ENCODE measurements at regions not wholly inside any gene's neighbourhood (a gene's known extent, or its start where the extent isn't known, plus 50 kb on each side); places are given as distances from the start of the nearest gene placed in this dataset.

DNA sequence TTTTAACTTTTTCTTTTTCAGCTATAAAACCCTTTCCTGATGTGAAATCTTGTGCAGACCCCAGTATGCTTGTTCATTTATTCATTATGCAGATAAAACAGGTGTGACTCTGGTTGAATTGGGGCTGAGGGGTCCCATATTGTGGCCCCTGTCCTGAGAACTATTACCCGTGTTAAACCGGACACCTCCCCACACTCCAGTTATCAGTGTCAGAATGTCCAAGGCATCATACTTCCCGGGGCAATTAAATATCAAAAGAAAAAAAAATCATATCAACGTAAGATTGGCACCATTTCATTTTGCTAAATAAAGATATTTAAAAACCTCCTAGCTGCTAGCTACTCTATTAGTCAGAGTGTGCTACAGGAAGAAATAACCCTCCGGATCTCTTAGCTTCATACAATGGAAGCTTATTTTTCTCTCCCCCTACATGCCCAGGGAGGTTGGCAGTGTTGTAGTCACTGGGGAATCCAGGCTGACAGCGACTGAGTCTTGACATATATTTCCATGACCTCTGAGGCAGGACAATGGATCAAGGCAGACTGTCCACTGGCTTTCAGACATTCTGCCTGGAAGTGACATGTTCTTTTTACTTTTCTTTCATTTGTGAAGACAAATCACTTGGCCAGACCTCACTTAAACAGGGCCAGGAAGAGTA is 170.0 kb downstream of the SEC61B start:
- H3K36me3 ChIP-seq (ENCODE audit: control insufficient read depth, insufficient read depth, low read length): no peaks in the 10 kb centered on the region
- no peaks in the 10 kb centered on the region for H3K9me3 ChIP-seq (ENCODE audit: control insufficient read depth, low read length)
- no peak overlapping the region for H3K27ac ChIP-seq (ENCODE audit: insufficient read depth, low read depth, low read length, poor library complexity, severe bottlenecking)
- H3K4me3 ChIP-seq (ENCODE audit: insufficient read depth, low read depth, low read length): no peak overlapping the region
- H3K27me3 ChIP-seq (ENCODE audit: control insufficient read depth, insufficient read depth, low read length, poor library complexity, severe bottlenecking): no peaks in the 10 kb centered on the region
- no peaks in the 10 kb centered on the region for H3K4me1 ChIP-seq (ENCODE audit: control insufficient read depth, insufficient read depth, low read length)
- WGBS, 2 experiments: 86 to 92% methylated on average over 5 to 6 of the region's 6 CpGs

DNA sequence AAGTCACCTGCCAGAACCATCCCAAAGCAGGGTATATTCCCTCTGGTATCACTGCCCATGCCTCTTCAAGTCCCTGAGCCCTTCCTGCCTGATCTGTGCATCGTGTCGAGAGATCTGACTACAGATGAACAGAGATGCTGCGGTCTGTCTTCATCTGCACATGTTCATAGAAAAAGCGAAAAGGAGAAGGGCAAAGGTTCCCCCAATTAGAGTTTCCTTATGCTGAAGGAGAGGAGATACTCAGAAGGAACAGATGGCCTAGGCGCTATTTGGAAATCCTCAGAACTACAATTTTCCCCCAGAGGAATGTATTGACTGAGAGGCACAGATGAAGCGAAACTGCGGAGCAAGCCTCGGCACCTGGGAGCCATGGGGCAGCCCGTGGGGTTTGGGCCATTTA is 170.9 kb downstream of the SEC61B start:
- 92 to 94% methylated on average over 9 of the region's 9 CpGs for WGBS, 2 experiments
- Histone ChIP-seq H3K36me3 (ENCODE audit: control insufficient read depth, insufficient read depth, low read length) (no peaks in the 10 kb centered on the region), H3K9me3 (ENCODE audit: control insufficient read depth, low read length) (no peaks in the 10 kb centered on the region), H3K27me3 (ENCODE audit: control insufficient read depth, insufficient read depth, low read length, poor library complexity, severe bottlenecking) (no peaks in the 10 kb centered on the region), H3K27ac (ENCODE audit: insufficient read depth, low read depth, low read length, poor library complexity, severe bottlenecking) (no peak overlapping the region), H3K4me3 (ENCODE audit: insufficient read depth, low read depth, low read length) (no peak overlapping the region), H3K4me1 (ENCODE audit: control insufficient read depth, insufficient read depth, low read length) (no peaks in the 10 kb centered on the region)

- Histone ChIP-seq H3K9me3 (ENCODE audit: control insufficient read depth, low read length) (no peaks in the 10 kb centered on the region), H3K36me3 (ENCODE audit: control insufficient read depth, insufficient read depth, low read length) (no peaks in the 10 kb centered on the region), H3K4me1 (ENCODE audit: control insufficient read depth, insufficient read depth, low read length) (no peaks in the 10 kb centered on the region), H3K27me3 (ENCODE audit: control insufficient read depth, insufficient read depth, low read length, poor library complexity, severe bottlenecking) (no peaks in the 10 kb centered on the region), H3K4me3 (ENCODE audit: insufficient read depth, low read depth, low read length) (no peak overlapping the region), H3K27ac (ENCODE audit: insufficient read depth, low read depth, low read length, poor library complexity, severe bottlenecking) (no peak overlapping the region)
- 50 to 51% methylated on average over 2 of the region's 3 CpGs for WGBS, 2 experiments
Observed at GRCh38 chr9:99393993-99394392, 171.9 kb downstream of the SEC61B start.

GRCh38 chr9:99398241-99398640 is 176.2 kb downstream of the SEC61B start:
- Histone ChIP-seq H3K27me3 (ENCODE audit: control insufficient read depth, insufficient read depth, low read length, poor library complexity, severe bottlenecking) (no peaks in the 10 kb centered on the region), H3K4me1 (ENCODE audit: control insufficient read depth, insufficient read depth, low read length) (no peaks in the 10 kb centered on the region), H3K27ac (ENCODE audit: insufficient read depth, low read depth, low read length, poor library complexity, severe bottlenecking) (no peak overlapping the region), H3K4me3 (ENCODE audit: insufficient read depth, low read depth, low read length) (no peak overlapping the region), H3K9me3 (ENCODE audit: control insufficient read depth, low read length) (no peaks in the 10 kb centered on the region), H3K36me3 (ENCODE audit: control insufficient read depth, insufficient read depth, low read length) (no peaks in the 10 kb centered on the region)
- WGBS, 2 experiments: 94 to 97% methylated on average over 2 of the region's 2 CpGs

DNA sequence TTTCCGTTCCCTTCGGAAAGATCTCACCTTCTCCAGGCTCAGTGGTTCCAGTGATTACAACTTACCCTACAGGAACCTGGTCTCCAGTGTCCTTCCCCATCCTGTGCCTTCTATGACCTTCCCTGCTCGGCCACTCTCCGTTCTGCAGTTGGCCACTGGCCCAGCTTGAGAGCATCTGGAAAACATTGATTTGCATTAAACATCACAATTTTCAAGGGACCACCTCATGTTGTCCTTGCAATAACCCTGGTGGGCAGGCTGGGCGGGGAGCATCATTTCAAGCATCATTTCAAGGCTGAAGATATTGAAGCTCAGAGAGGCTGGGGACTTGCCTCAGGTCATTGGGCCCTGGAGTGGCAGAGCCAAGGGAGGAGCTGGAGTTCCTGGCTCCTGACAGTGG is 177.4 kb downstream of the SEC61B start:
- Histone ChIP-seq H3K4me3 (ENCODE audit: insufficient read depth, low read depth, low read length) (no peak overlapping the region), H3K4me1 (ENCODE audit: control insufficient read depth, insufficient read depth, low read length) (no peaks in the 10 kb centered on the region), H3K9me3 (ENCODE audit: control insufficient read depth, low read length) (no peaks in the 10 kb centered on the region), H3K36me3 (ENCODE audit: control insufficient read depth, insufficient read depth, low read length) (no peaks in the 10 kb centered on the region), H3K27ac (ENCODE audit: insufficient read depth, low read depth, low read length, poor library complexity, severe bottlenecking) (no peak overlapping the region), H3K27me3 (ENCODE audit: control insufficient read depth, insufficient read depth, low read length, poor library complexity, severe bottlenecking) (no peaks in the 10 kb centered on the region)
- WGBS, 2 experiments: 91 to 93% methylated on average over 5 of the region's 5 CpGs

DNA sequence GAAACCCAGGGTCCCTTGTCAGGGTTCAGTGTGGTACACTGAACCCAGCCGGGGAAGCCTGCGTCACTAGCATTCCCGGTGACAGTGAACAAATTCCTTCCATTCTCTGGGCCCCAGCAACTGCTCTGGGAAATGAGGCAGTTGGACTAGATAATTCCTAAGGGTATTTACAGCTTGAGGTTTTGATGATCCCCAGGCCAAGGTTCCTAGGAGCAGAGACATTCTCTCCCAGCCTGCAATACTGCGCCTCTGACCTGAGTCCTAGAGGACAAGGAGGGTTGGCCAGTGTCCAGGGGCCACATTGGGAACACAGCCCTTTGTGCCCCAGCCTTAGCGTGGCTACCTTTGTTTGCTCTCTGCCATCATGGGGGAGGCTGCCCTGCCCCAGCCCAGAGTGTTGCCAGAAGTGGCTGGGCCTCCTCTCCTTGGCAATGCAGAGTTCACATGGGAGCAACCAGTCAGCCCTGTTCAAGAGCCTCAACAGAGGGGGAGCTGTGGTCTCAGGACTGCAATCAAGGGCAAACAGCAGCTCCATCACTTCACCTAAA is 178.2 kb downstream of the SEC61B start:
- no peaks in the 10 kb centered on the region for H3K9me3 ChIP-seq (ENCODE audit: control insufficient read depth, low read length)
- no peak overlapping the region for H3K27ac ChIP-seq (ENCODE audit: insufficient read depth, low read depth, low read length, poor library complexity, severe bottlenecking)
- no peaks in the 10 kb centered on the region for H3K27me3 ChIP-seq (ENCODE audit: control insufficient read depth, insufficient read depth, low read length, poor library complexity, severe bottlenecking)
- no peaks in the 10 kb centered on the region for H3K4me1 ChIP-seq (ENCODE audit: control insufficient read depth, insufficient read depth, low read length)
- WGBS, 2 experiments: 87 to 89% methylated on average over 5 of the region's 5 CpGs
- H3K4me3 ChIP-seq (ENCODE audit: insufficient read depth, low read depth, low read length): no peak overlapping the region
- H3K36me3 ChIP-seq (ENCODE audit: control insufficient read depth, insufficient read depth, low read length): no peaks in the 10 kb centered on the region

DNA sequence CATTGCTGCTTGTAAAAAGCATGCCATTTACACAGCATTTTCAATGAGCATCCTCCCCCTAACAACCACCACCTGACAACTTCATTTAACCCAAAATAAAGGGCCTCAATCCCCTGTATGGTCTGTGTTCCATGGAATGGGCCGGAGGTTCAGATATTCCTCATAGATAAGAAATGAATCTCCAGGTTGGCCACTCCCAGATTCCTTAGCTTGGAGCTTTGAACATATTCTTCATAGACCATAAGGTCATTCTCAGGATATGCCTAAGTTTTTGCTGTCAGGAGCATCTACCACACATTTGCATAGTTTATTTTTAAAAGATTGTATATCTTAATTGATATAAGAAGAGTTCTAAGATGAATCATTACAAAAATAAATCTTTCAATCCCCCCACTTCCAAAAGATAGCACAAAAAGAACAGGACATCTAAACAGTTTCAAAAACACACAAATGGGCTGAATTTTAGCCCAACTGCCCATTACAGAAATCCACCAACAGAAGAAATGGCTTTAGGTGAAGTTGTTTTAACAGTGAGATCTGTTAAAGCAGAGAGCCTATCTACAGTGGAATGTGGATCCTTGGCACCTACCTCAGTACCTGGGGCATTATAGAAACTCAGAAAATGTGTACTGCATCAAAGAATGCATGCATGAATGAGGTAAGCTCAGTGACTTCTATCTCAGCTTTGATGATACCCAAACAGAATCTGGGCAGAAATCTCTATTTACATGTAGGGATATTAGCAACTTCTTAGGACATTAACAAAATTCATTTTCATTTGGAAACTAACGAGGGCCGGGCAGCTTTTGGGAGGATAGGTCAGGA is 179.8 kb downstream of the SEC61B start:
- H3K27ac ChIP-seq (ENCODE audit: insufficient read depth, low read depth, low read length, poor library complexity, severe bottlenecking): no peak overlapping the region
- no peak overlapping the region for H3K4me3 ChIP-seq (ENCODE audit: insufficient read depth, low read depth, low read length)
- 95 to 98% methylated on average over 3 of the region's 3 CpGs for WGBS, 2 experiments
- H3K4me1 ChIP-seq (ENCODE audit: control insufficient read depth, insufficient read depth, low read length): no peaks in the 10 kb centered on the region
- no peaks in the 10 kb centered on the region for H3K36me3 ChIP-seq (ENCODE audit: control insufficient read depth, insufficient read depth, low read length)
- no peaks in the 10 kb centered on the region for H3K9me3 ChIP-seq (ENCODE audit: control insufficient read depth, low read length)
- H3K27me3 ChIP-seq (ENCODE audit: control insufficient read depth, insufficient read depth, low read length, poor library complexity, severe bottlenecking): peaks cover 13% of the 10 kb centered on the region

DNA sequence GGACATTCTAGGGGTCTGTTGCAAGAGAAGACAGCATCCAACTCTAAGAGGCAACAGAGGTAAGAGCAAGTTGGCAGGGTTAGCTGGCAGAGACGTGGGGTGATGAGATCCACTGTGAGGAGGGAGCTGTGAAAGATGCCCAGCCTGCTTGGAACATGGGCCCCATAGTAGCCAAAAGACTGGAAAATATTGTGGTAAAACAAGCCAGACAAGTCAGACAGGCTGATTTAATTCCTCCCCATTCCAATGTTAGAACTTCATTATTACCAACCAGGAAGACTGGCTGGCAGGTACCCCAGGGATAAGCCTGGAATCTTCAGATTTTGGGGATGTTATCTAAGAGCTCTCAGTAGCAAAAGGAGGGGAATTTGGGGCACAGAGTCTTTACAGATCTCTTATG is 181.3 kb downstream of the SEC61B start:
- H3K27ac ChIP-seq (ENCODE audit: insufficient read depth, low read depth, low read length, poor library complexity, severe bottlenecking): no peak overlapping the region
- H3K4me3 ChIP-seq (ENCODE audit: insufficient read depth, low read depth, low read length): no peak overlapping the region
- WGBS, 2 experiments: 92 to 100% methylated on average over 1 of the region's 1 CpG
- H3K36me3 ChIP-seq (ENCODE audit: control insufficient read depth, insufficient read depth, low read length): no peaks in the 10 kb centered on the region
- H3K27me3 ChIP-seq (ENCODE audit: control insufficient read depth, insufficient read depth, low read length, poor library complexity, severe bottlenecking): peaks cover 28% of the 10 kb centered on the region
- H3K4me1 ChIP-seq (ENCODE audit: control insufficient read depth, insufficient read depth, low read length): no peaks in the 10 kb centered on the region
- H3K9me3 ChIP-seq (ENCODE audit: control insufficient read depth, low read length): no peaks in the 10 kb centered on the region

DNA sequence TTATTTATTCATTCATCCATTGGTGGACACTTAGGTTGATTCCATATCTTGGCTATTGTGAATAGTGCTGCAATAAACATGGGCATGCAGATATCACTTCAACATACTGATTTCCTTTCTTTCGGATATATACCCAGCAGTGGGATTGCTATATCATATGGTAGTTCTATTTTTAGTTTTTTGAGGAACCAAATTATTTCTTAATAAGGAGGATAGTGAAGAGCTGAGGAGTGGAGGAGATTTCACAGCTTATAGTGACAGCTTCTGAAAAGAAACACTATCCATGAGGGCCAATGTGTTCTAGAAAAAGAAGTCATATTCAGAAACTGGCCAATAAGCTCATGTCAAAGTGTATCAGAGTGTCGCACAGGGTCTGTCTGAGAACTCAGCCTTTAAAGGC is 183.3 kb downstream of the SEC61B start:
- Histone ChIP-seq H3K4me1 (ENCODE audit: control insufficient read depth, insufficient read depth, low read length) (no peaks in the 10 kb centered on the region), H3K9me3 (ENCODE audit: control insufficient read depth, low read length) (no peaks in the 10 kb centered on the region), H3K4me3 (ENCODE audit: insufficient read depth, low read depth, low read length) (no peak overlapping the region), H3K36me3 (ENCODE audit: control insufficient read depth, insufficient read depth, low read length) (no peaks in the 10 kb centered on the region), H3K27me3 (ENCODE audit: control insufficient read depth, insufficient read depth, low read length, poor library complexity, severe bottlenecking) (peaks cover 42% of the 10 kb centered on the region), H3K27ac (ENCODE audit: insufficient read depth, low read depth, low read length, poor library complexity, severe bottlenecking) (no peak overlapping the region)
- WGBS, 2 experiments: 95 to 97% methylated on average over 1 to 2 of the region's 2 CpGs

- Histone ChIP-seq H3K4me1 (ENCODE audit: control insufficient read depth, insufficient read depth, low read length) (peaks cover 6% of the 10 kb centered on the region), H3K27ac (ENCODE audit: insufficient read depth, low read depth, low read length, poor library complexity, severe bottlenecking) (no peak overlapping the region), H3K36me3 (ENCODE audit: control insufficient read depth, insufficient read depth, low read length) (no peaks in the 10 kb centered on the region), H3K9me3 (ENCODE audit: control insufficient read depth, low read length) (no peaks in the 10 kb centered on the region), H3K27me3 (ENCODE audit: control insufficient read depth, insufficient read depth, low read length, poor library complexity, severe bottlenecking) (peaks cover 54% of the 10 kb centered on the region), H3K4me3 (ENCODE audit: insufficient read depth, low read depth, low read length) (no peak overlapping the region)
- 78 to 83% methylated on average over 4 of the region's 4 CpGs for WGBS, 2 experiments
Observed at GRCh38 chr9:99406939-99407338, 184.9 kb downstream of the SEC61B start.

All from ectodermal cell (in vitro differentiated cells).